H9 (cell line): ENCODE measurements at regions not wholly inside any gene's neighbourhood (a gene's known extent, or its start where the extent isn't known, plus 50 kb on each side); places are given as distances from the start of the nearest gene placed in this dataset.

Source experiments
- DNase-seq: peaks from one replicate; pipeline ENCODE4 v3.0.0-alpha.2; 2017
- H2AFZ ChIP-seq: one replicate; pipeline ENCODE4 v1.6.1; 2013; ENCODE audit warnings: mild to moderate bottlenecking, low read length, control low read depth, moderate library complexity
- H2AK5ac ChIP-seq: 2 replicates; pipeline ENCODE4 v1.6.1; 2013; ENCODE audit warnings: low read length, control low read depth, mixed read lengths; ENCODE audit not compliant: insufficient read length
- H2BK120ac ChIP-seq: one replicate; pipeline ENCODE4 v1.6.1; 2013; ENCODE audit warnings: low read depth, mild to moderate bottlenecking, low read length, control low read depth, inconsistent platforms; ENCODE audit not compliant: poor library complexity, severe bottlenecking
- H2BK12ac ChIP-seq: 2 replicates; pipeline ENCODE4 v1.6.1; 2013; ENCODE audit warnings: low read length, control low read depth, mixed read lengths, low read depth; ENCODE audit not compliant: insufficient read length
- H2BK15ac ChIP-seq: 2 replicates; pipeline ENCODE4 v1.6.1; 2013; ENCODE audit warnings: low read depth, low read length, control low read depth
- H2BK20ac ChIP-seq: one replicate; pipeline ENCODE4 v1.6.1; 2013; ENCODE audit warnings: low read depth, mild to moderate bottlenecking, low read length, control low read depth, inconsistent platforms; ENCODE audit not compliant: poor library complexity, severe bottlenecking
- H2BK5ac ChIP-seq: 2 replicates; pipeline ENCODE4 v1.6.1; 2013; ENCODE audit warnings: low read length, control low read depth, mixed read lengths; ENCODE audit not compliant: insufficient read length
- H3K14ac ChIP-seq: 2 replicates; pipeline ENCODE4 v1.6.1; 2013; ENCODE audit warnings: low read length, control low read depth; ENCODE audit not compliant: insufficient read depth
- H3K18ac ChIP-seq: 2 replicates; pipeline ENCODE4 v1.6.1; 2013; ENCODE audit warnings: low read depth, mild to moderate bottlenecking, mixed read lengths, low read length, control low read depth; ENCODE audit not compliant: insufficient read length
- H3K23ac ChIP-seq: 2 replicates; pipeline ENCODE4 v1.6.1; 2013; ENCODE audit warnings: low read length, control low read depth, mixed read lengths, low read depth; ENCODE audit not compliant: insufficient read length
- H3K23me2 ChIP-seq: 2 replicates; pipeline ENCODE4 v1.6.1; 2013; ENCODE audit warnings: low read depth, mild to moderate bottlenecking, mixed read lengths, low read length, control low read depth; ENCODE audit not compliant: insufficient read length, poor library complexity, severe bottlenecking
- H3K27ac ChIP-seq: 2 replicates; pipeline ENCODE4 v1.5.1; 2013; ENCODE audit warnings: low read length, control low read depth, mixed read lengths, low read depth; ENCODE audit not compliant: insufficient read length
- H3K27me3 ChIP-seq: 2 replicates; pipeline ENCODE4 v1.6.1; 2013; ENCODE audit warnings: low read length, control low read depth, inconsistent platforms; ENCODE audit not compliant: insufficient read depth
- H3K4ac ChIP-seq: 2 replicates; pipeline ENCODE4 v1.6.1; 2013; ENCODE audit warnings: low read depth, mild to moderate bottlenecking, control low read depth, inconsistent platforms, low read length, moderate library complexity
- H3K4me1 ChIP-seq: 2 replicates; pipeline ENCODE4 v1.6.1; 2013; ENCODE audit warnings: low read length, control low read depth, inconsistent platforms; ENCODE audit not compliant: insufficient read depth
- H3K4me2 ChIP-seq: 2 replicates; pipeline ENCODE4 v1.6.1; 2013; ENCODE audit warnings: low read length, control low read depth, mixed read lengths; ENCODE audit not compliant: insufficient read length, insufficient read depth
- H3K56ac ChIP-seq: 2 replicates; pipeline ENCODE4 v1.6.1; 2013; ENCODE audit warnings: low read depth, mild to moderate bottlenecking, mixed read lengths, low read length, control low read depth; ENCODE audit not compliant: insufficient read length
- H3K79me1 ChIP-seq: 2 replicates; pipeline ENCODE4 v1.6.1; 2013; ENCODE audit warnings: low read depth, mild to moderate bottlenecking, moderate library complexity, low read length, control low read depth, inconsistent platforms; ENCODE audit not compliant: insufficient read depth, poor library complexity, severe bottlenecking
- H3K79me2 ChIP-seq: 2 replicates; pipeline ENCODE4 v1.6.1; 2013; ENCODE audit warnings: low read length, control low read depth, inconsistent platforms; ENCODE audit not compliant: insufficient read depth
- H3K9ac ChIP-seq: 2 replicates; pipeline ENCODE4 v1.6.1; 2013; ENCODE audit warnings: low read length, control low read depth, mixed read lengths; ENCODE audit not compliant: insufficient read length; ENCODE audit errors: extremely low read depth
- H3K9me3 ChIP-seq: one replicate; pipeline ENCODE4 v1.6.1; 2013; ENCODE audit warnings: low read depth, low read length, inconsistent platforms; ENCODE audit not compliant: control insufficient read depth
- H3T11ph ChIP-seq: one replicate; pipeline ENCODE4 v1.6.1; 2013; ENCODE audit warnings: mild to moderate bottlenecking, low read length, control low read depth, inconsistent platforms
- H4K20me1 ChIP-seq: one replicate; pipeline ENCODE4 v1.6.1; 2013; ENCODE audit not compliant: control insufficient read depth, insufficient read length, insufficient read depth
- H4K5ac ChIP-seq: 2 replicates; pipeline ENCODE4 v1.6.1; 2013; ENCODE audit warnings: low read depth, mild to moderate bottlenecking, mixed read lengths, low read length, control low read depth; ENCODE audit not compliant: insufficient read length
- H4K8ac ChIP-seq: replicated peaks from 2 replicates; pipeline ENCODE4 v1.6.1; 2013; ENCODE audit warnings: low read length, control low read depth, mixed read lengths, low read depth; ENCODE audit not compliant: insufficient read length
- H4K91ac ChIP-seq: 2 replicates; pipeline ENCODE4 v1.6.1; 2013; ENCODE audit warnings: low read depth, mild to moderate bottlenecking, moderate library complexity, mixed read lengths, low read length, control low read depth; ENCODE audit not compliant: insufficient read length
- H3K27ac Mint-ChIP-seq, 3 experiments: 2 replicates in 2 of 3; 3 replicates in 1 of 3; pipeline ENCODE4 v1.8.0; 2020 to 2021; ENCODE audit warnings: mixed read lengths in 3 of 3, mild to moderate bottlenecking in 1 of 3, moderate library complexity in 1 of 3
- H3K27me3 Mint-ChIP-seq: 2 replicates; pipeline ENCODE4 v1.8.0; 2021; ENCODE audit warnings: low read depth, mild to moderate bottlenecking, moderate library complexity, mixed read lengths
- H3K36me3 Mint-ChIP-seq, 3 experiments: 2 replicates in 2 of 3; 3 replicates in 1 of 3; pipeline ENCODE4 v1.8.0; 2020 to 2021; ENCODE audit warnings: low read depth in 3 of 3, mixed read lengths in 3 of 3; ENCODE audit not compliant: insufficient read depth in 1 of 3
- H3K4me1 Mint-ChIP-seq, 2 experiments: 2 replicates each; pipeline ENCODE4 v1.8.0; 2020; ENCODE audit warnings: mixed read lengths in 2 of 2
- H3K4me3 Mint-ChIP-seq, 2 experiments: 2 replicates in 1 of 2; 3 replicates in 1 of 2; pipeline ENCODE4 v1.8.0; 2020 to 2021; ENCODE audit warnings: mild to moderate bottlenecking in 2 of 2, mixed read lengths in 2 of 2, moderate library complexity in 1 of 2
- H3K9me3 Mint-ChIP-seq, 2 experiments: 2 replicates in 1 of 2; 3 replicates in 1 of 2; pipeline ENCODE4 v1.8.0; 2020; ENCODE audit warnings: mild to moderate bottlenecking in 2 of 2, mixed read lengths in 2 of 2, moderate library complexity in 1 of 2
- CTCF ChIP-seq: fragments of 200-600 bp; sonication (generic); conservative IDR thresholded peaks from 3 replicates; pipeline ENCODE4 v1.8.0; 2021; ENCODE audit warnings: antibody characterized with exemption, mild to moderate bottlenecking
- WGBS: extraction: QIAGEN DNeasy Blood & Tissue Kit; methylation state at CpG from one replicate; pipeline ENCODE4 v1.1.7; 2013; ENCODE audit warnings: missing lambda C conversion rate, low lambda C conversion rate, mixed read lengths; ENCODE audit not compliant: insufficient read length; ENCODE audit errors: extremely low coverage; 5-methylcytosine and 5-hydroxymethylcytosine counted together

GRCh38 chr1:195971589-195971988, 636.7 kb downstream of the KCNT2 start:
- H3K9me3 ChIP-seq, result no peaks in the 10 kb centered on the region
- no peak overlapping the region for H2AFZ ChIP-seq
- H2BK20ac ChIP-seq, result no peak overlapping the region
- H3K14ac ChIP-seq, result no peak overlapping the region
- no peaks in the 10 kb centered on the region for H3K79me1 ChIP-seq
- no peak overlapping the region for H3K23ac ChIP-seq
- H3K18ac ChIP-seq, result no peak overlapping the region
- Mint-ChIP-seq H3K4me1 (no peaks in the 10 kb centered on the region), H3K27me3 (no peaks in the 10 kb centered on the region), H3K27ac (no peak overlapping the region), H3K4me3 (no peak overlapping the region), H3K36me3 (no peaks in the 10 kb centered on the region), H3K9me3 (no peaks in the 10 kb centered on the region)
- no peak overlapping the region for H2BK5ac ChIP-seq
- H3K9ac ChIP-seq, result no peak overlapping the region
- no peaks in the 10 kb centered on the region for H3K4me1 ChIP-seq
- no peaks in the 10 kb centered on the region for H3K27me3 ChIP-seq
- no peak overlapping the region for H3K4me2 ChIP-seq
- no peak for TF ChIP-seq CTCF
- H4K8ac ChIP-seq, result no peak overlapping the region
- DNase-seq, result no peak
- no peak overlapping the region for H4K91ac ChIP-seq
- WGBS, result no CpG with 5 or more reads among the region's 1 CpG
- H3K79me2 ChIP-seq, result no peaks in the 10 kb centered on the region
- H3K4ac ChIP-seq, result no peak overlapping the region
- no peaks in the 10 kb centered on the region for H3K23me2 ChIP-seq
- no peak overlapping the region for H3T11ph ChIP-seq
- no peak overlapping the region for H2AK5ac ChIP-seq
- H3K56ac ChIP-seq, result no peak overlapping the region
- no peak overlapping the region for H2BK12ac ChIP-seq
- no peak overlapping the region for H2BK120ac ChIP-seq
- no peak overlapping the region for H4K5ac ChIP-seq
- no peak overlapping the region for H2BK15ac ChIP-seq
- H4K20me1 ChIP-seq, result no peaks in the 10 kb centered on the region
- no peak overlapping the region for H3K27ac ChIP-seq
